IMR-90 (cell line): ENCODE measurements at regions not wholly inside any gene's neighbourhood (a gene's known extent, or its start where the extent isn't known, plus 50 kb on each side); places are given as distances from the start of the nearest gene placed in this dataset.

Source experiments
- ATAC-seq: fragments of 200-7000 bp; cut with Tn5 transposase; 2 replicates; pipeline ENCODE4 v1.9.1; 2020; ENCODE audit warnings: low read depth, mild to moderate bottlenecking, moderate library complexity
- BruUV-seq: library from RNA; stranded (reverse); fragments of 400-500 nt; replicated peaks from 2 replicates; lab custom pipeline; 2021; lab: Mats Ljungman, UMichigan
- CTCF ChIA-PET: fragments of 300-600 bp; formaldehyde crosslinking; extraction: SDS; loops from one replicate; lab custom pipeline; 2021; ENCODE audit warnings: antibody characterized with exemption; lab: Yijun Ruan, JAX
- POLR2A ChIA-PET: fragments of 300-600 bp; sonication (Branson Sonifier 250); formaldehyde crosslinking; loops from one replicate; lab custom pipeline; 2022; ENCODE audit warnings: antibody characterized with exemption; ENCODE audit not compliant: unreplicated experiment; lab: Charles Lee
- DNase-seq: peaks from one replicate; pipeline ENCODE4 v3.0.0; 2013
- H2AFZ ChIP-seq: replicated peaks from 2 replicates; pipeline ENCODE3; 2013; ENCODE audit warnings: low read length, mild to moderate bottlenecking; ENCODE audit not compliant: poor library complexity
- H2AK5ac ChIP-seq: 2 replicates; pipeline ENCODE4 v1.6.1; 2013; ENCODE audit warnings: low read depth, low read length, inconsistent platforms
- H2AK9ac ChIP-seq: replicated peaks from 2 replicates; pipeline ENCODE3; 2013; ENCODE audit warnings: mild to moderate bottlenecking, low read depth, low read length, moderate library complexity; ENCODE audit not compliant: poor library complexity
- H2BK120ac ChIP-seq: 2 replicates; pipeline ENCODE4 v1.6.1; 2013; ENCODE audit warnings: low read depth, low read length, inconsistent platforms
- H2BK15ac ChIP-seq: 3 replicates; pipeline ENCODE4 v1.6.1; 2013; ENCODE audit warnings: low read depth, low read length, inconsistent platforms
- H2BK20ac ChIP-seq: 2 replicates; pipeline ENCODE4 v1.6.1; 2013; ENCODE audit warnings: low read depth, mild to moderate bottlenecking, inconsistent platforms, low read length, moderate library complexity
- H2BK5ac ChIP-seq: 2 replicates; pipeline ENCODE4 v1.6.1; 2013; ENCODE audit warnings: mild to moderate bottlenecking, low read depth, low read length, inconsistent platforms; ENCODE audit not compliant: poor library complexity, severe bottlenecking
- H3K14ac ChIP-seq: replicated peaks from 2 replicates; pipeline ENCODE4 v1.6.1; 2013; ENCODE audit warnings: low read depth, low read length, inconsistent platforms
- H3K18ac ChIP-seq: 2 replicates; pipeline ENCODE4 v1.6.1; 2013; ENCODE audit warnings: low read depth, low read length, control low read depth
- H3K23ac ChIP-seq: 2 replicates; pipeline ENCODE4 v1.6.1; 2013; ENCODE audit warnings: low read depth, low read length, inconsistent platforms
- H3K27ac ChIP-seq: 2 replicates; pipeline ENCODE4 v1.5.1; 2013; ENCODE audit warnings: mild to moderate bottlenecking, control low read depth, low read length; ENCODE audit not compliant: insufficient read depth
- H3K27me3 ChIP-seq: 2 replicates; pipeline ENCODE4 v1.6.1; 2013; ENCODE audit warnings: low read length; ENCODE audit not compliant: control insufficient read depth, insufficient read depth
- H3K36me3 ChIP-seq: 2 replicates; pipeline ENCODE4 v1.6.1; 2013; ENCODE audit warnings: low read length, mixed read lengths; ENCODE audit not compliant: control insufficient read depth, insufficient read depth
- H3K4ac ChIP-seq: 2 replicates; pipeline ENCODE4 v1.6.1; 2013; ENCODE audit warnings: low read depth, low read length, inconsistent platforms
- H3K4me1 ChIP-seq: 2 replicates; pipeline ENCODE4 v1.6.1; 2013; ENCODE audit warnings: low read length, mixed read lengths; ENCODE audit not compliant: control insufficient read depth, insufficient read depth
- H3K4me2 ChIP-seq: 2 replicates; pipeline ENCODE4 v1.6.1; 2013; ENCODE audit warnings: low read depth, mild to moderate bottlenecking, control low read depth, low read length, moderate library complexity
- H3K4me3 ChIP-seq: 2 replicates; pipeline ENCODE4 v1.5.1; 2013; ENCODE audit warnings: low read depth, mild to moderate bottlenecking, control low read depth, low read length, moderate library complexity; ENCODE audit not compliant: insufficient read depth
- H3K56ac ChIP-seq: 2 replicates; pipeline ENCODE4 v1.6.1; 2013; ENCODE audit warnings: low read length, inconsistent platforms; ENCODE audit not compliant: insufficient read depth; ENCODE audit errors: extremely low read depth
- H3K79me1 ChIP-seq, 2 experiments: 2 replicates each; pipeline ENCODE4 v1.6.1; 2013; ENCODE audit warnings: low read length in 2 of 2, inconsistent platforms in 1 of 2, low read depth in 1 of 2
- H3K9ac ChIP-seq: 2 replicates; pipeline ENCODE4 v1.6.1; 2013; ENCODE audit warnings: low read depth, low read length, control low read depth
- H3K9me1 ChIP-seq: 2 replicates; pipeline ENCODE4 v1.6.1; 2013; ENCODE audit warnings: low read length, inconsistent platforms; ENCODE audit not compliant: insufficient read depth
- H3K9me3 ChIP-seq: 2 replicates; pipeline ENCODE4 v1.6.1; 2013; ENCODE audit warnings: low read length; ENCODE audit not compliant: control insufficient read depth, insufficient read depth
- H4K20me1 ChIP-seq: 2 replicates; pipeline ENCODE4 v1.6.1; 2013; ENCODE audit warnings: low read length, inconsistent platforms; ENCODE audit not compliant: insufficient read depth
- H4K5ac ChIP-seq: 2 replicates; pipeline ENCODE4 v1.6.1; 2013; ENCODE audit warnings: mild to moderate bottlenecking, low read depth, low read length, control low read depth
- H4K8ac ChIP-seq, 2 experiments: 2 replicates each; pipeline ENCODE4 v1.6.1; 2013; ENCODE audit warnings: low read depth in 2 of 2, low read length in 2 of 2, control low read depth in 1 of 2, inconsistent platforms in 1 of 2
- H4K91ac ChIP-seq: 2 replicates; pipeline ENCODE4 v1.6.1; 2013; ENCODE audit warnings: low read depth, low read length, inconsistent platforms; ENCODE audit not compliant: insufficient read depth
- BHLHE40 ChIP-seq: fragments of 150-350 bp; IDR thresholded peaks from 2 replicates; pipeline ENCODE4 v1.6.1; 2016; ENCODE audit warnings: mild to moderate bottlenecking, low read depth, low read length
- CEBPB ChIP-seq: IDR thresholded peaks from 2 replicates; pipeline ENCODE4 v1.6.1; 2012; ENCODE audit warnings: low read depth, low read length, improper control_type of control experiment
- CHD1 ChIP-seq: IDR thresholded peaks from 2 replicates; pipeline ENCODE4 v1.6.1; 2012; ENCODE audit warnings: low read depth, low read length, improper control_type of control experiment
- ELK1 ChIP-seq: fragments of 150-350 bp; IDR thresholded peaks from 2 replicates; pipeline ENCODE4 v1.6.1; 2016; ENCODE audit warnings: low read depth, mild to moderate bottlenecking, low read length, moderate library complexity, borderline replicate concordance
- FOS ChIP-seq: fragments of 150-350 bp; IDR thresholded peaks from 2 replicates; pipeline ENCODE4 v1.6.1; 2016; ENCODE audit warnings: low read depth, low read length
- MAFK ChIP-seq: IDR thresholded peaks from 2 replicates; pipeline ENCODE4 v1.6.1; 2012; ENCODE audit warnings: low read depth, low read length, improper control_type of control experiment
- MAZ ChIP-seq: IDR thresholded peaks from 2 replicates; pipeline ENCODE4 v1.6.1; 2012; ENCODE audit warnings: low read depth, mild to moderate bottlenecking, low read length, improper control_type of control experiment, moderate library complexity, borderline replicate concordance
- MXI1 ChIP-seq: IDR thresholded peaks from 2 replicates; pipeline ENCODE4 v1.6.1; 2012; ENCODE audit warnings: low read depth, mild to moderate bottlenecking, low read length, moderate library complexity, borderline replicate concordance
- NFE2L2 ChIP-seq: fragments of 150-350 bp; IDR thresholded peaks from 2 replicates; pipeline ENCODE4 v1.6.1; 2016; ENCODE audit warnings: low read depth, mild to moderate bottlenecking, low read length
- POLR2A ChIP-seq: IDR thresholded peaks from 2 replicates; pipeline ENCODE4 v1.6.1; 2012; ENCODE audit warnings: mild to moderate bottlenecking, low read depth, low read length
- RAD21 ChIP-seq: IDR thresholded peaks from 2 replicates; pipeline ENCODE4 v1.6.1; 2012; ENCODE audit warnings: low read length, improper control_type of control experiment
- RFX5 ChIP-seq: IDR thresholded peaks from 2 replicates; pipeline ENCODE4 v1.8.0; 2012; ENCODE audit warnings: low read depth, mild to moderate bottlenecking, low read length, moderate library complexity
- SMC3 ChIP-seq: fragments of 150-350 bp; IDR thresholded peaks from 2 replicates; pipeline ENCODE4 v1.6.1; 2016; ENCODE audit warnings: low read depth, mild to moderate bottlenecking, antibody characterized with exemption, low read length, moderate library complexity
- USF2 ChIP-seq: fragments of 150-350 bp; IDR thresholded peaks from 2 replicates; pipeline ENCODE4 v1.6.1; 2017; ENCODE audit warnings: mild to moderate bottlenecking, antibody characterized with exemption, low read length, low read depth
- WGBS, 2 experiments: methylation state at CpG; one replicate each; pipeline versions ENCODE4 v1.1.5 to v1.1.7; 2013; ENCODE audit warnings: missing lambda C conversion rate in 2 of 2; ENCODE audit not compliant: insufficient read length in 1 of 2; ENCODE audit errors: extremely low coverage in 2 of 2; 5-methylcytosine and 5-hydroxymethylcytosine counted together
- dilution Hi-C: fragments of 300-500 bp; cut with HindIII; formaldehyde crosslinking; loops from one replicate; pipeline ENCODE4 v1.14.3; 2018; ENCODE audit warnings: low sequenced_read_pairs; ENCODE audit not compliant: unreplicated experiment
- in situ Hi-C: fragments of 300-500 bp; cut with MboI; formaldehyde crosslinking; loops from 3 replicates; pipeline ENCODE4 v1.14.3; 2019; ENCODE audit warnings: low sequenced_read_pairs, inconsistent platforms, mixed read lengths
- intact Hi-C: fragments of 100-400 bp; cut with micrococcal nuclease; formaldehyde crosslinking; loops from 2 replicates; pipeline ENCODE4 v1.10.0; 2022
- TF ChIP-seq, protein P1 (sequence below): conservative IDR thresholded peaks from 2 replicates; pipeline ENCODE4 v1.5.1; 2012; ENCODE audit warnings: mild to moderate bottlenecking, low read depth, low read length, improper control_type of control experiment

DNA sequence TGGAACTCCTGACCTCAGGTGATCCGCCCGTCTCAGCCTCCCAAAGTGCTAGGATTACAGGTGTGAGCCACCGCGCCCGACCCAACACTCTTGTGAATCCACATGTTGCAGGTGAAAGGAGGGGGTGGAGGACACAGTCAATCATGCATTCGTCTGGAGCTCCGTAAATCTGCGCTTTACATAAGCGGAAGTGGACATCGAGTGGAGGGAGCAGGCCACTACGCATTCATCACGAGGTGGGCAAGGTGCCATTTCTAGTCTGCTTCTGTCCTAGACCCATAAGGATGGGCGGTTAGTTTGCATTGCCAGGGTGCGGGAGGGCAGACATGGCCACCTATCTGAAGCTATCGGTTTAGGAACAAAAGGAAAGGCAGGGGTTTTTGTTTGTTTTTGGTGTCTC is 225.2 kb upstream of the TCERG1L start:
- ChIA-PET POLR2A (no interaction called here), CTCF (no interaction called here)
- Histone ChIP-seq H3K27me3 (no peaks in the 10 kb centered on the region), H3K36me3 (no peaks in the 10 kb centered on the region), H4K91ac (no peak overlapping the region), H4K5ac (no peak overlapping the region), H3K18ac (no peak overlapping the region), H2BK20ac (no peak overlapping the region), H3K27ac (no peak overlapping the region), H3K4me1 (no peaks in the 10 kb centered on the region), H3K4me3 (no peak overlapping the region), H3K79me1 (no peaks in the 10 kb centered on the region), H2BK5ac (no peak overlapping the region), H3K9me3 (peaks cover 27% of the 10 kb centered on the region), H3K4me2 (no peak overlapping the region), H2BK15ac (no peak overlapping the region), H3K4ac (no peak overlapping the region), H3K9me1 (no peaks in the 10 kb centered on the region), H3K14ac (no peak overlapping the region), H2BK120ac (no peak overlapping the region), H2AK9ac (no peak overlapping the region), H3K56ac (no peak overlapping the region), H4K20me1 (no peaks in the 10 kb centered on the region), H2AK5ac (no peak overlapping the region), H3K9ac (no peak overlapping the region), H3K23ac (no peak overlapping the region), H4K8ac (no peak overlapping the region), H2AFZ (no peak overlapping the region)
- intact Hi-C loops (no loop called here), dilution Hi-C loops (no loop called here), in situ Hi-C loops (no loop called here)
- 70% methylated on average over 5 of the region's 15 CpGs; no CpG with 5 or more reads in 1 of the 2 experiments for WGBS, 2 experiments
- BruUV-seq, result no TSS peak
- ATAC-seq (no peak), DNase-seq (no peak)
- TF ChIP-seq MAFK (no peak), SMC3 (no peak), RFX5 (no peak), MXI1 (no peak), USF2 (no peak), POLR2A (no peak), MAZ (no peak), RAD21 (no peak), CHD1 (no peak), ELK1 (no peak), BHLHE40 (no peak), CEBPB (no peak), FOS (no peak), NFE2L2 (no peak)
- TF ChIP-seq, protein P1, sequence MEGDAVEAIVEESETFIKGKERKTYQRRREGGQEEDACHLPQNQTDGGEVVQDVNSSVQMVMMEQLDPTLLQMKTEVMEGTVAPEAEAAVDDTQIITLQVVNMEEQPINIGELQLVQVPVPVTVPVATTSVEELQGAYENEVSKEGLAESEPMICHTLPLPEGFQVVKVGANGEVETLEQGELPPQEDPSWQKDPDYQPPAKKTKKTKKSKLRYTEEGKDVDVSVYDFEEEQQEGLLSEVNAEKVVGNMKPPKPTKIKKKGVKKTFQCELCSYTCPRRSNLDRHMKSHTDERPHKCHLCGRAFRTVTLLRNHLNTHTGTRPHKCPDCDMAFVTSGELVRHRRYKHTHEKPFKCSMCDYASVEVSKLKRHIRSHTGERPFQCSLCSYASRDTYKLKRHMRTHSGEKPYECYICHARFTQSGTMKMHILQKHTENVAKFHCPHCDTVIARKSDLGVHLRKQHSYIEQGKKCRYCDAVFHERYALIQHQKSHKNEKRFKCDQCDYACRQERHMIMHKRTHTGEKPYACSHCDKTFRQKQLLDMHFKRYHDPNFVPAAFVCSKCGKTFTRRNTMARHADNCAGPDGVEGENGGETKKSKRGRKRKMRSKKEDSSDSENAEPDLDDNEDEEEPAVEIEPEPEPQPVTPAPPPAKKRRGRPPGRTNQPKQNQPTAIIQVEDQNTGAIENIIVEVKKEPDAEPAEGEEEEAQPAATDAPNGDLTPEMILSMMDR, result no peak
